Tibial nerve (tissue), 4 donors: ENCODE measurements at regions not wholly inside any gene's neighbourhood (a gene's known extent, or its start where the extent isn't known, plus 50 kb on each side); places are given as distances from the start of the nearest gene placed in this dataset.

ENCODE experiments used
- DNase-seq, 2 donors: peaks; one replicate each; pipeline ENCODE4 v3.0.0-alpha.2; 2019; ENCODE audit warnings: low spot score in 2 of 2
- H3K27ac ChIP-seq, 4 donors: fragments of 200-600 bp; sonication (generic) in 3 of 4; one replicate each; pipeline ENCODE4 v1.5.1; 2017 to 2019; ENCODE audit warnings: mild to moderate bottlenecking in 1 of 4
- H3K27me3 ChIP-seq, 2 donors: fragments of 200-600 bp; sonication (generic) in 1 of 2; one replicate each; pipeline versions ENCODE4 v1.5.1 to v1.6.0; 2017 to 2019
- H3K36me3 ChIP-seq, 3 donors: fragments of 200-600 bp; sonication (generic); one replicate each; pipeline ENCODE4 v1.5.1; 2018 to 2019
- H3K4me1 ChIP-seq, 4 donors: fragments of 200-600 bp; sonication (generic) in 3 of 4; one replicate each; pipeline ENCODE4 v1.5.1; 2017 to 2019
- H3K4me3 ChIP-seq, 4 donors: fragments of 200-600 bp; sonication (generic) in 3 of 4; one replicate each; pipeline ENCODE4 v1.5.1; 2017 to 2019; ENCODE audit warnings: mild to moderate bottlenecking in 1 of 4, moderate library complexity in 1 of 4
- H3K9me3 ChIP-seq, 4 donors: fragments of 200-600 bp; sonication (generic) in 3 of 4; one replicate each; pipeline ENCODE4 v1.5.1; 2017 to 2019
- EP300 ChIP-seq, 2 donors: sonication (generic); formaldehyde crosslinking; IDR thresholded peaks; one replicate each; pipeline ENCODE4 v1.6.1; 2017; ENCODE audit warnings: antibody characterized with exemption in 2 of 2, mild to moderate bottlenecking in 1 of 2
- POLR2A ChIP-seq, 2 donors: fragments of 450-650 bp; IDR thresholded peaks; one replicate each; pipeline ENCODE4 v1.6.1; 2017; ENCODE audit warnings: antibody characterized with exemption in 2 of 2, mild to moderate bottlenecking in 2 of 2, moderate library complexity in 2 of 2
- WGBS, 2 donors: methylation state at CpG; one replicate each; pipeline ENCODE4 v1.1.5; 2018; 5-methylcytosine and 5-hydroxymethylcytosine counted together
- TF ChIP-seq, protein P1 (sequence below), 5 experiments: fragments of 200-600 bp in 3 of 5; fragments of 450-650 bp in 2 of 5; sonication (generic) in 3 of 5; IDR thresholded peaks; one replicate each; pipeline ENCODE4 v1.5.1; 2016 to 2019; ENCODE audit warnings: antibody characterized with exemption in 5 of 5, mild to moderate bottlenecking in 3 of 5, moderate library complexity in 2 of 5

DNA sequence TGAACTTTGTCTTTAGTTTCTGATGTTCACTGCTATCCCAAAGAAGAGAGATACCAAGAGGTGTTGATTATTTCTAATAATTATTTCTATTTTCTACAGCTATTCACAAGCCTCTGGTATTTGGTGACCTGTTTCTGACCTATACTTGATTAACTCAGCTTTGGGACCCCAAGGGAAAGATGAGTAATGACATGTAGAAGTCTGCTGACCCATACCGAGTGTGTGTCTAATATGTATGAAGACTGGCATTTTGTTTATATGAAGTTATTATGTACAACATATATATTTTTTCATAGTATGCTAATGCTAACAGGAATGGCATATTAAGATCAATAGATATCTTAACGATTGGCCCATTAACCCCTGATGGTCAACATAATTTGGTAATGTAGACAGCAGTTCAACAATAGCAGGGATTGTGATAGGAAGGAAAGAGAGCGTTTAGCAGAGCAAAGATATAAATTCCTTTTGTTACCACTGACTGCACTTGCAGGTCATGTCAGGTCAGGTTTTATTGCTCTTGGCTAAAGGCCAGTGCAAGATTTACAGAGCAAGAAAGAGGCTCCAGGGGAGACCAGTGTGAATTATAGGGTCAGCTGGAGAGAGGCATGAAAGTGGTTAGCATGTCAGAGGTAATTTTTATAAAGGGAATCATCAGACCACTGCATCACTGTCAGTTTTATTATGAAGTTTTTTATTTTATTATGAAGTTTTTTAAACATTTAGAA is 94.7 kb upstream of the DIPK2B start:
- Histone ChIP-seq H3K4me3 (no peak overlapping the region), H3K4me1 (no peaks in the 10 kb centered on the region), H3K27ac (no peak overlapping the region), H3K36me3 (no peaks in the 10 kb centered on the region), H3K27me3 (peaks cover 0 to 4% of the 10 kb centered on the region in 2 donors), H3K9me3 (no peaks in the 10 kb centered on the region)
- DNase-seq, result no peak
- TF ChIP-seq, protein P1, sequence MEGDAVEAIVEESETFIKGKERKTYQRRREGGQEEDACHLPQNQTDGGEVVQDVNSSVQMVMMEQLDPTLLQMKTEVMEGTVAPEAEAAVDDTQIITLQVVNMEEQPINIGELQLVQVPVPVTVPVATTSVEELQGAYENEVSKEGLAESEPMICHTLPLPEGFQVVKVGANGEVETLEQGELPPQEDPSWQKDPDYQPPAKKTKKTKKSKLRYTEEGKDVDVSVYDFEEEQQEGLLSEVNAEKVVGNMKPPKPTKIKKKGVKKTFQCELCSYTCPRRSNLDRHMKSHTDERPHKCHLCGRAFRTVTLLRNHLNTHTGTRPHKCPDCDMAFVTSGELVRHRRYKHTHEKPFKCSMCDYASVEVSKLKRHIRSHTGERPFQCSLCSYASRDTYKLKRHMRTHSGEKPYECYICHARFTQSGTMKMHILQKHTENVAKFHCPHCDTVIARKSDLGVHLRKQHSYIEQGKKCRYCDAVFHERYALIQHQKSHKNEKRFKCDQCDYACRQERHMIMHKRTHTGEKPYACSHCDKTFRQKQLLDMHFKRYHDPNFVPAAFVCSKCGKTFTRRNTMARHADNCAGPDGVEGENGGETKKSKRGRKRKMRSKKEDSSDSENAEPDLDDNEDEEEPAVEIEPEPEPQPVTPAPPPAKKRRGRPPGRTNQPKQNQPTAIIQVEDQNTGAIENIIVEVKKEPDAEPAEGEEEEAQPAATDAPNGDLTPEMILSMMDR (IDR thresholded peaks at IDR 0.05), result no peak
- TF ChIP-seq POLR2A (IDR thresholded peaks at IDR 0.05), result no peak
- TF ChIP-seq EP300 (IDR thresholded peaks at IDR 0.05), result no peak
- 16 to 22% methylated on average over 3 of the region's 3 CpGs for WGBS, 2 donors

DNA sequence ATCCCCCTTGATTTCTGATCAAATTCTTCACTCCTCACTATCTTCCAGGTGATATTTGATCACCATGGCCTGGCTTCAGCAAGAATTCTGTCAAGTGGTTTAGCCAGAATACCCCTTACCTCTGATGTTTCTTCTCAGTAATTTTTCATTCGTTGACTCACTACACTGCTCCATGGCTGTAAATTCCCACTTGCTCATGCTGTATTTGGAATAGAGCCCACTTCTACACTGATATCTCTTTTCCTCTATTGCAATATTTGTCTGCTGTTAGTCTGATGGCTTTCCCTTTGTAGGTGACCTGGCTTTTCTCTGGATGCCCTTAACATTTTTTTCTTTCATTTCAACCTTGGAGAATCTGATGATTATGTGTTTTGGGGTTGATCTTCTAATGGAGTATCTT is 73.9 kb upstream of the DIPK2B start:
- DNase-seq, result no peak
- no peak overlapping the region for H3K27ac ChIP-seq
- H3K9me3 ChIP-seq, result no peaks in the 10 kb centered on the region
- no peaks in the 10 kb centered on the region for H3K27me3 ChIP-seq
- WGBS, 2 donors, result 56 to 92% methylated on average over 1 of the region's 1 CpG
- H3K4me1 ChIP-seq, result no peaks in the 10 kb centered on the region
- H3K4me3 ChIP-seq, result no peak overlapping the region
- TF ChIP-seq EP300 (IDR thresholded peaks at IDR 0.05) (no peak), POLR2A (IDR thresholded peaks at IDR 0.05) (no peak)
- TF ChIP-seq, protein P1 (IDR thresholded peaks at IDR 0.05), result no peak
- no peaks in the 10 kb centered on the region for H3K36me3 ChIP-seq

DNA sequence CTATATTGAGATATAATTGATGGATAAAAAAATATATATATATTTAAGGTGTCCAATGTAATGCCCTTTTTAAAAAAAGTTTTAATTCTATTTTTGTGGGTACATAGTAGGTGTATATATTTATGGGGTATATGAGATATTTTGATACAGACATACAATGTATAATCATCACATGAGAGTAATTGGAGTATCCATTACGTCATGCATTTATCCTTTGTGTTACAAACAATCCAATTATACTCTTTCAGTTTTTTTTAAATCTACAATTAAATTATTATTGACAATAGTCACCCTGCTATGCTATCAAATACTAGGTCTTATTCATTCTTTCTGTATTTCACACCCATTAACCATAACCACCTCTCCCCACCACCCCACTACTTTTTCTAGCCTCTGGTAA is 66.3 kb upstream of the DIPK2B start:
- DNase-seq, result no peak
- WGBS, 2 donors, result 67 to 95% methylated on average over 1 of the region's 1 CpG
- Histone ChIP-seq H3K27me3 (no peaks in the 10 kb centered on the region), H3K9me3 (no peaks in the 10 kb centered on the region), H3K27ac (no peak overlapping the region), H3K4me1 (no peaks in the 10 kb centered on the region), H3K4me3 (no peak overlapping the region), H3K36me3 (no peaks in the 10 kb centered on the region)
- no peak for TF ChIP-seq POLR2A (IDR thresholded peaks at IDR 0.05)
- TF ChIP-seq, protein P1 (IDR thresholded peaks at IDR 0.05), result no peak
- TF ChIP-seq EP300 (IDR thresholded peaks at IDR 0.05), result no peak

DNA sequence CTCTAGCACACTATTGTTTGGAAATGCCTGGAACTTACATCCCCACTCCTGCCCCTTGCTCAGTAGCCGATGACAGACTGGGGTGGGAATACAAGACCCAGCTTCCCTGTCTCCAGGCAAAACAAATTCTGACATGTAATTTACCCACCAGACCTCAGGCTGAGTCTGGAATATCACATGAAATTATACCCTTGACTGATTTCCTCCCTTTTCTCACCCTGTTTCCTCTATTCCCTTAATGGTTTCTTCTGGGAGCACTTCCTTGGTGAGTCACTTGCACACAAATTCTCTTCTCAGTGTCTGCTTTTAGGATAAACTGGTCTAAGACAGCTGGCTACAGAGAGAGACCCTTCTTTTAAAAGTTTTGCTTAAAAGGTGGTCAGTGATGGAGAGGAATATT is 65.8 kb upstream of the DIPK2B start:
- H3K27me3 ChIP-seq, result no peaks in the 10 kb centered on the region
- no peaks in the 10 kb centered on the region for H3K9me3 ChIP-seq
- no peaks in the 10 kb centered on the region for H3K4me1 ChIP-seq
- DNase-seq, result no peak
- 80 to 89% methylated on average over 1 of the region's 1 CpG for WGBS, 2 donors
- no peaks in the 10 kb centered on the region for H3K36me3 ChIP-seq
- H3K27ac ChIP-seq, result no peak overlapping the region
- no peak overlapping the region for H3K4me3 ChIP-seq
- TF ChIP-seq, protein P1 (IDR thresholded peaks at IDR 0.05), result no peak
- TF ChIP-seq POLR2A (IDR thresholded peaks at IDR 0.05) (no peak), EP300 (IDR thresholded peaks at IDR 0.05) (no peak)

DNA sequence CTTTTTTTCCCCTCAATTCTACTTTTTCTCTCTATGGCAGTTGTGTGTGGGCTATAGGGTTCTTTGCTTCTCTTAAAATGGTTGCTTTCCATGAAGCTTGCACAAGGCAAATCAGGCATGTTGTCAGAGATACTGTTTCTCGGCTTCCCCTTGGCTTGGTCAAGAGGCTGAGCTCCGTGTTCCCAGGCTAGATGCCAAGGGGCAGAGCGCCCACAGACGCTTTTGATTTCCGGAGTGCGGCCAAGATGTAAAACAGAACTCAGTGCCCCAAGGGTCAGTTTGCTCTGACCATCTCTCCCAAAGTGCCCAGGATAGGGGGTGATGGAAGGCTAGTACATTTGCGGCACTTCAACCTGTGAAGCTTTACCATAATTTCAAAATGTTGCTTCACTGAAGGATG is 64.2 kb upstream of the DIPK2B start:
- no peak for DNase-seq
- Histone ChIP-seq H3K4me3 (no peak overlapping the region), H3K36me3 (no peaks in the 10 kb centered on the region), H3K4me1 (no peaks in the 10 kb centered on the region), H3K9me3 (no peaks in the 10 kb centered on the region), H3K27me3 (no peaks in the 10 kb centered on the region), H3K27ac (no peak overlapping the region)
- no peak for TF ChIP-seq POLR2A (IDR thresholded peaks at IDR 0.05)
- TF ChIP-seq EP300 (IDR thresholded peaks at IDR 0.05), result no peak
- TF ChIP-seq, protein P1 (IDR thresholded peaks at IDR 0.05), result no peak
- 74 to 77% methylated on average over 2 to 7 of the region's 7 CpGs for WGBS, 2 donors
